ENCODE measurements at regions not wholly inside any gene's neighbourhood (a gene's known extent, or its start where the extent isn't known, plus 50 kb on each side); places are given as distances from the start of the nearest gene placed in this dataset.
A peak's percentile ranks its signal among the peaks of the same experiment; 100 is the strongest.

GRCh38 chr2:18752022-18752493, 162.7 kb upstream of the NT5C1B start:
- H3K27ac ChIP-seq: no peak overlapping the region
- H3K4me2 ChIP-seq: no peak overlapping the region
- no peak overlapping the region for H3K9ac ChIP-seq
- H4K20me1 ChIP-seq (ENCODE audit: insufficient read depth): no peaks in the 10 kb centered on the region
- no peaks in the 10 kb centered on the region for H3K36me3 ChIP-seq (ENCODE audit: insufficient read depth)
- TF ChIP-seq, protein P1, sequence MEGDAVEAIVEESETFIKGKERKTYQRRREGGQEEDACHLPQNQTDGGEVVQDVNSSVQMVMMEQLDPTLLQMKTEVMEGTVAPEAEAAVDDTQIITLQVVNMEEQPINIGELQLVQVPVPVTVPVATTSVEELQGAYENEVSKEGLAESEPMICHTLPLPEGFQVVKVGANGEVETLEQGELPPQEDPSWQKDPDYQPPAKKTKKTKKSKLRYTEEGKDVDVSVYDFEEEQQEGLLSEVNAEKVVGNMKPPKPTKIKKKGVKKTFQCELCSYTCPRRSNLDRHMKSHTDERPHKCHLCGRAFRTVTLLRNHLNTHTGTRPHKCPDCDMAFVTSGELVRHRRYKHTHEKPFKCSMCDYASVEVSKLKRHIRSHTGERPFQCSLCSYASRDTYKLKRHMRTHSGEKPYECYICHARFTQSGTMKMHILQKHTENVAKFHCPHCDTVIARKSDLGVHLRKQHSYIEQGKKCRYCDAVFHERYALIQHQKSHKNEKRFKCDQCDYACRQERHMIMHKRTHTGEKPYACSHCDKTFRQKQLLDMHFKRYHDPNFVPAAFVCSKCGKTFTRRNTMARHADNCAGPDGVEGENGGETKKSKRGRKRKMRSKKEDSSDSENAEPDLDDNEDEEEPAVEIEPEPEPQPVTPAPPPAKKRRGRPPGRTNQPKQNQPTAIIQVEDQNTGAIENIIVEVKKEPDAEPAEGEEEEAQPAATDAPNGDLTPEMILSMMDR (conservative IDR thresholded peaks at IDR 0.05; ENCODE audit: low read depth, low read length): no peak
- no peaks in the 10 kb centered on the region for H3K4me1 ChIP-seq (ENCODE audit: low read depth, poor library complexity, severe bottlenecking)
- no peak overlapping the region for H3K4me3 ChIP-seq (IDR thresholded peaks at IDR 0.05; ENCODE audit: insufficient read depth, low read depth, low read length)
- H3K79me2 ChIP-seq (ENCODE audit: insufficient read depth, low read depth): no peaks in the 10 kb centered on the region
- no peak overlapping the region for H2AFZ ChIP-seq (ENCODE audit: low read depth)
- no peaks in the 10 kb centered on the region for H3K27me3 ChIP-seq (ENCODE audit: insufficient read depth, low read depth)

- Histone ChIP-seq H3K79me2 (ENCODE audit: insufficient read depth, low read depth) (no peaks in the 10 kb centered on the region), H3K27me3 (ENCODE audit: insufficient read depth, low read depth) (no peaks in the 10 kb centered on the region), H3K4me3 (IDR thresholded peaks at IDR 0.05; ENCODE audit: insufficient read depth, low read depth, low read length) (no peak overlapping the region), H2AFZ (ENCODE audit: low read depth) (no peak overlapping the region), H4K20me1 (ENCODE audit: insufficient read depth) (no peaks in the 10 kb centered on the region), H3K36me3 (ENCODE audit: insufficient read depth) (no peaks in the 10 kb centered on the region), H3K4me1 (ENCODE audit: low read depth, poor library complexity, severe bottlenecking) (no peaks in the 10 kb centered on the region), H3K9ac (no peak overlapping the region), H3K27ac (no peak overlapping the region), H3K4me2 (no peak overlapping the region)
- TF ChIP-seq, protein P1 (conservative IDR thresholded peaks at IDR 0.05; ENCODE audit: low read depth, low read length): no peak
Observed at GRCh38 chr2:18750672-18751554, 161.5 kb upstream of the NT5C1B start.

GRCh38 chr2:18749912-18750526, 160.7 kb upstream of the NT5C1B start:
- H4K20me1 ChIP-seq (ENCODE audit: insufficient read depth): no peaks in the 10 kb centered on the region
- H3K4me2 ChIP-seq: no peak overlapping the region
- H3K27me3 ChIP-seq (ENCODE audit: insufficient read depth, low read depth): no peaks in the 10 kb centered on the region
- H3K27ac ChIP-seq: no peak overlapping the region
- H3K4me1 ChIP-seq (ENCODE audit: low read depth, poor library complexity, severe bottlenecking): no peaks in the 10 kb centered on the region
- no peak overlapping the region for H3K9ac ChIP-seq
- H3K79me2 ChIP-seq (ENCODE audit: insufficient read depth, low read depth): no peaks in the 10 kb centered on the region
- TF ChIP-seq, protein P1 (conservative IDR thresholded peaks at IDR 0.05; ENCODE audit: low read depth, low read length): peak; percentile 79
- no peak overlapping the region for H3K4me3 ChIP-seq (IDR thresholded peaks at IDR 0.05; ENCODE audit: insufficient read depth, low read depth, low read length)
- H2AFZ ChIP-seq (ENCODE audit: low read depth): no peak overlapping the region
- no peaks in the 10 kb centered on the region for H3K36me3 ChIP-seq (ENCODE audit: insufficient read depth)

GRCh38 chr2:18745431-18746272, 156.3 kb upstream of the NT5C1B start:
- Histone ChIP-seq H3K27ac (no peak overlapping the region), H3K9ac (no peak overlapping the region), H4K20me1 (ENCODE audit: insufficient read depth) (no peaks in the 10 kb centered on the region), H3K36me3 (ENCODE audit: insufficient read depth) (no peaks in the 10 kb centered on the region), H3K79me2 (ENCODE audit: insufficient read depth, low read depth) (no peaks in the 10 kb centered on the region), H3K4me1 (ENCODE audit: low read depth, poor library complexity, severe bottlenecking) (no peaks in the 10 kb centered on the region), H3K4me3 (IDR thresholded peaks at IDR 0.05; ENCODE audit: insufficient read depth, low read depth, low read length) (no peak overlapping the region), H2AFZ (ENCODE audit: low read depth) (no peak overlapping the region), H3K27me3 (ENCODE audit: insufficient read depth, low read depth) (no peaks in the 10 kb centered on the region), H3K4me2 (no peak overlapping the region)
- TF ChIP-seq, protein P1 (conservative IDR thresholded peaks at IDR 0.05; ENCODE audit: low read depth, low read length): no peak
